ENCODE measurements at regions not wholly inside any gene's neighbourhood (a gene's known extent, or its start where the extent isn't known, plus 50 kb on each side); places are given as distances from the start of the nearest gene placed in this dataset.
"Not testable (repeated sequence)": the region's sequence is repeated elsewhere in the genome, so short reads cannot be mapped to it uniquely, and the experiment has no call there.

DNA sequence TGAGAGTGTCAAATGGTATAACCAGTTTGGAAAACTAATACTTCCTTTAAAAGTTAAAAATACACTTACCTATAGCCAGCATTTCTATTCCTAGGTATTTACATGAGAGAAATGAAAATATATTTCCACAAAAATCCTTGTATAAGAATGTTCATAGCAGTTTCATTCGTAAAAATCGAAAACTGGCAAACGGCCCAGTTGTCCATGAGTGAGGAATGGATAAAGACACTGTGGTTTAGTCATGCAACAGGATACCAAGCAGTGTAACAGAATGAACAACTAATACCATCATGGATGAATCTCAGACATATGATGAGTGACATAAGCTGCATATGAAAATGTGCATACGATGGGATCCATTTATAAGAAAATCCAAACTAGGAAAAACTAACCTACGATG, 136.7 kb downstream of the MACROH2A1 start:
- Histone ChIP-seq H3K27ac (no peak overlapping the region), H3K27me3 (no peaks in the 10 kb centered on the region), H3K4me1 (peaks cover 0 to 9% (median 0%) of the 10 kb centered on the region in 4 donors), H3K9me3 (peaks cover 0 to 8% of the 10 kb centered on the region in 2 donors), H3K4me3 (no peak overlapping the region), H3K36me3 (no peaks in the 10 kb centered on the region)
- DNase-seq, result no peak
- in situ Hi-C loops (cut with MboI; ENCODE audit: low pct_ligation_motif_present in 1 of 4, low pct_unique_long_range_greater_than_20kb in 1 of 4, low sequenced_read_pairs in 3 of 4), result no loop called here
- intact Hi-C loops (cut with DNase I; ENCODE audit: low total_unique reads), result no loop called here
- TF ChIP-seq, protein P1, sequence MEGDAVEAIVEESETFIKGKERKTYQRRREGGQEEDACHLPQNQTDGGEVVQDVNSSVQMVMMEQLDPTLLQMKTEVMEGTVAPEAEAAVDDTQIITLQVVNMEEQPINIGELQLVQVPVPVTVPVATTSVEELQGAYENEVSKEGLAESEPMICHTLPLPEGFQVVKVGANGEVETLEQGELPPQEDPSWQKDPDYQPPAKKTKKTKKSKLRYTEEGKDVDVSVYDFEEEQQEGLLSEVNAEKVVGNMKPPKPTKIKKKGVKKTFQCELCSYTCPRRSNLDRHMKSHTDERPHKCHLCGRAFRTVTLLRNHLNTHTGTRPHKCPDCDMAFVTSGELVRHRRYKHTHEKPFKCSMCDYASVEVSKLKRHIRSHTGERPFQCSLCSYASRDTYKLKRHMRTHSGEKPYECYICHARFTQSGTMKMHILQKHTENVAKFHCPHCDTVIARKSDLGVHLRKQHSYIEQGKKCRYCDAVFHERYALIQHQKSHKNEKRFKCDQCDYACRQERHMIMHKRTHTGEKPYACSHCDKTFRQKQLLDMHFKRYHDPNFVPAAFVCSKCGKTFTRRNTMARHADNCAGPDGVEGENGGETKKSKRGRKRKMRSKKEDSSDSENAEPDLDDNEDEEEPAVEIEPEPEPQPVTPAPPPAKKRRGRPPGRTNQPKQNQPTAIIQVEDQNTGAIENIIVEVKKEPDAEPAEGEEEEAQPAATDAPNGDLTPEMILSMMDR (IDR thresholded peaks at IDR 0.05), result no peak
- TF ChIP-seq POLR2AphosphoS5 (IDR thresholded peaks at IDR 0.05), result no peak
- 94 to 100% methylated on average over 5 of the region's 5 CpGs for WGBS, 2 donors (ENCODE audit: low coverage in 1 of 2)

DNA sequence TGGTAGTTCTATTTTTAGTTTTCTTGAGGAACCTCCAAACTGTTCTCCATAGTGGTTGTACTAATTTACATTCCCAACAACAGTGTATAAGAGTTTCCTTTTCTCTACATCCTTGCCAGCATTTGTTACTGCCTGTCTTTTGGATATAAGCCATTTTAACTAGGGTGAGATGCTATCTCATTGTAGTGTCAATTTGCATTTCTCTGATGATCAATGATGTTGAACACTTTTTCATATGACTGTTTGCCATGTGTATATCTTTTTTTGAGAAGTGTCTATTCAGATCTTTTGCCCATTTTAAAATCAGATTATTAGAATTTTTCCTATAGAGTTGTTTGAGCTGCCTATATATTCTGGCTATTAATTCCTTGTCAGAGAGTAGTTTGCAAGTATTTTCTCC, 138.9 kb downstream of the MACROH2A1 start:
- H3K27ac ChIP-seq; H3K36me3 ChIP-seq; intact Hi-C loops (cut with DNase I; ENCODE audit: low total_unique reads); H3K9me3 ChIP-seq; in situ Hi-C loops (cut with MboI; ENCODE audit: low pct_ligation_motif_present in 1 of 4, low pct_unique_long_range_greater_than_20kb in 1 of 4, low sequenced_read_pairs in 3 of 4); H3K4me1 ChIP-seq; H3K4me3 ChIP-seq; DNase-seq; H3K27me3 ChIP-seq: not testable (repeated sequence)

DNA sequence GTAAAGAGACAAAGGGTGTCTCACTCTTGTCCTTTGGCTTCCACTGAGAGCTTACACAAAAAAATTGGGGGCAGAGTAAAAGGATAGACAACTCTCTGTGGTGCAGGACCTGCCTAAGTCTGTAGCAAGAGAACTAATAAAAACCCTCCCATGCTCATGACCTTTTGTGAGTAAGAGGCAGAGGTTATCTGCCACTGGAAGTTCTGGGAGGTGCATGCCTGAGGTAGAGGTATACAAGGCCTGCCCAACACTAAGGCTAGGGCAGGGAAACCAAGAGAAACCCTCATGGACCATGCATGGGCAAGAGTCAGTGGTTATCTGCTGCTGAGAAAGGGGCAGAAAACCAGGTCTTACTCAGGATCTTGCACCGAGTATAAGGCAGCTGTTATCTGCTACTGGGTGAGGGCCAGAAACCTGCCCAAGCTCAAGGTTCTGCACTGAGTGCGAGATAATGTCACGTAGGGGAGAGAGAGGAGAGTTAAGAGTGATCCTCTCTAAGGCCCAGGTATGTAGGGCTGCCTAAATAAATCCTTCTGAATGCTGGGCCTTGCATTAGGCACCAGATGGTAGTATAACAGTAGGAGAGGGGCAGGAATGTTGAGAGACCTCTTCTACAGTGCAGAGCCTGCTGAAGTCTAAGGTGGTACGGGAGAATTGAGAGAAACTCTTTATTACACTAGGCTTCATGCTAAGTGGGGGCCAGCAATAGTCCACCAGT, 143.4 kb downstream of the MACROH2A1 start:
- DNase-seq, result no peak
- 85 to 95% methylated on average over 3 to 4 of the region's 4 CpGs for WGBS, 2 donors (ENCODE audit: low coverage in 1 of 2)

DNA sequence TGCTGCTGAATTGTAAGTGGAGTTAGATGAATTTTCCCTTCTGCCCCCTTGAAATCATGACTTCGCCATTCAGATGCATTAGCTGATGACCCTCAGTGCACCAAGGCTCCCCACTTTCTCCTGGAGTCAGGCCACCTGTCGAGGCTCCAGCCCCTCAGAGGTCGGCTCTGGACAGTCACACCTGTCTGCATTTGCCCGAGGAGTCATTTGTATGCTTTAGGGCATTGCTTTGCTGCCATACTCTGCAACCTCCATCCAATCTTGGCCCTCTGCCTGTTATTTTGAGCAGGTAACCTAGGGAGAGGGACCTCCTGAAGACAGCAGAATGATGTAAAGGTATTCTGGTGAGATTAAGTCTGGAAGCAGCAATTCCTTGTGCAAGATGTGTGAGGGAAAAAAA, 144.8 kb downstream of the MACROH2A1 start:
- TF ChIP-seq EP300 (IDR thresholded peaks at IDR 0.05; ENCODE audit: low read depth), result no peak
- TF ChIP-seq POLR2AphosphoS5 (IDR thresholded peaks at IDR 0.05), result no peak
- TF ChIP-seq, protein P1 (IDR thresholded peaks at IDR 0.05), result no peak
- TF ChIP-seq POLR2A (IDR thresholded peaks at IDR 0.05), result no peak
- H3K27me3 ChIP-seq, result no peaks in the 10 kb centered on the region
- no peak for DNase-seq
- in situ Hi-C loops (cut with MboI; ENCODE audit: low pct_ligation_motif_present in 1 of 4, low pct_unique_long_range_greater_than_20kb in 1 of 4, low sequenced_read_pairs in 3 of 4) (no loop called here), intact Hi-C loops (cut with DNase I; ENCODE audit: low total_unique reads) (no loop called here)
- H3K4me1 ChIP-seq, result no peaks in the 10 kb centered on the region
- no peak overlapping the region for H3K27ac ChIP-seq
- H3K4me3 ChIP-seq, result no peak overlapping the region
- no peaks in the 10 kb centered on the region for H3K9me3 ChIP-seq
- no peaks in the 10 kb centered on the region for H3K36me3 ChIP-seq
- 66 to 78% methylated on average over 3 to 4 of the region's 4 CpGs for WGBS, 2 donors (ENCODE audit: low coverage in 1 of 2)

More for the DNA sequence above, 143.4 kb downstream of the MACROH2A1 start:
- no peaks in the 10 kb centered on the region for H3K4me1 ChIP-seq
- H3K9me3 ChIP-seq, result peaks cover 0 to 4% of the 10 kb centered on the region in 2 donors
- TF ChIP-seq, protein P1 (IDR thresholded peaks at IDR 0.05), result no peak
- TF ChIP-seq EP300 (IDR thresholded peaks at IDR 0.05; ENCODE audit: low read depth) (no peak), POLR2A (IDR thresholded peaks at IDR 0.05) (no peak), POLR2AphosphoS5 (IDR thresholded peaks at IDR 0.05) (no peak)
- H3K27ac ChIP-seq, result no peak overlapping the region
- no peaks in the 10 kb centered on the region for H3K27me3 ChIP-seq
- intact Hi-C loops (cut with DNase I; ENCODE audit: low total_unique reads), result no loop called here
- H3K4me3 ChIP-seq, result no peak overlapping the region
- in situ Hi-C loops (cut with MboI; ENCODE audit: low pct_ligation_motif_present in 1 of 4, low pct_unique_long_range_greater_than_20kb in 1 of 4, low sequenced_read_pairs in 3 of 4), result no loop called here
- H3K36me3 ChIP-seq, result no peaks in the 10 kb centered on the region

DNA sequence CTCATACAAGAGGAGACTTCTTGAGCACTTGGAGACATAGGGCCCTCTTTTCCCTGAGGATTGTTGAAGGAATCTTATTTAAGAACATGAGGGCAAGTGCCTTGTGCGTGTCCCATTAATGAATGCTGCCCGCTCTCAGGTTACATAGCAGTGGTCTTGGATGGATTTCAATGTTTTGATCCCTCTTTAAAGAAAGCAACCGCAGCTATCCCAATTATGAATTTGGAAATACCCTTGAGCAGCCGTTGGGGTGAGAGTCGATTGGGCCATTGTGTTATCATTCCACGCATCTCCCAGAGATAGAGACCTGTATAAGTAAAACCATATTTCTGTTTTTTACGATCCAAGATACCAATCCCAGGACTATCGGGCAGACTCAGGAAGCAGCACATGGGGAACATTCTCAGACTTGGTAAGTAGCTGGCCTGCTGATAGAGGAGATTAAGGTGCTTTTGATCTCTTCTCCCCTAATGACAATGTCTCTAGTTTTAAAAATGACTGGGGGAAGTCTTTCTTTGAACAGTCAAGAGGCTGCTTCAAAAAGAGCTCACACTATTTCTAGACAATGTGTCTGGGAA, 145.3 kb downstream of the MACROH2A1 start:
- DNase-seq, result no peak
- H3K27ac ChIP-seq, result no peak overlapping the region
- H3K36me3 ChIP-seq, result no peaks in the 10 kb centered on the region
- H3K4me3 ChIP-seq, result no peak overlapping the region
- intact Hi-C loops (cut with DNase I; ENCODE audit: low total_unique reads), result no loop called here
- TF ChIP-seq, protein P1 (IDR thresholded peaks at IDR 0.05), result no peak
- TF ChIP-seq POLR2AphosphoS5 (IDR thresholded peaks at IDR 0.05), result no peak
- TF ChIP-seq EP300 (IDR thresholded peaks at IDR 0.05; ENCODE audit: low read depth), result no peak
- no peak for TF ChIP-seq POLR2A (IDR thresholded peaks at IDR 0.05)
- no peaks in the 10 kb centered on the region for H3K27me3 ChIP-seq
- in situ Hi-C loops (cut with MboI; ENCODE audit: low pct_ligation_motif_present in 1 of 4, low pct_unique_long_range_greater_than_20kb in 1 of 4, low sequenced_read_pairs in 3 of 4), result no loop called here
- no peaks in the 10 kb centered on the region for H3K4me1 ChIP-seq
- WGBS, 2 donors (ENCODE audit: low coverage in 1 of 2), result 91% methylated on average over 8 of the region's 8 CpGs; no CpG with 5 or more reads in 1 of the 2 donors
- H3K9me3 ChIP-seq, result no peaks in the 10 kb centered on the region
